Esophagus squamous epithelium (tissue), 5 donors: ENCODE measurements at regions not wholly inside any gene's neighbourhood (a gene's known extent, or its start where the extent isn't known, plus 50 kb on each side); places are given as distances from the start of the nearest gene placed in this dataset.
"Not testable (repeated sequence)": the region's sequence is repeated elsewhere in the genome, so short reads cannot be mapped to it uniquely, and the experiment has no call there.

Experiments used
- DNase-seq: peaks from one replicate; lab custom pipeline; 2025; lab: John Stamatoyannopoulos, UW
- H3K27ac ChIP-seq, 4 donors: fragments of 200-600 bp; sonication (generic); one replicate each; pipeline ENCODE4 v1.5.1; 2016 to 2019; ENCODE audit warnings: mild to moderate bottlenecking in 1 of 4
- H3K27me3 ChIP-seq, 4 donors: fragments of 200-600 bp; sonication (generic); 1 replicate in 3 of 4; 2 replicates in 1 of 4; pipeline versions ENCODE4 v1.5.1 to v1.6.0; 2017 to 2021; ENCODE audit warnings: antibody characterized with exemption in 1 of 4
- H3K36me3 ChIP-seq, 3 donors: fragments of 200-600 bp; sonication (generic); one replicate each; pipeline ENCODE4 v1.5.1; 2016 to 2019
- H3K4me1 ChIP-seq, 3 donors: fragments of 200-600 bp; sonication (generic); one replicate each; pipeline ENCODE4 v1.5.1; 2017 to 2019
- H3K4me3 ChIP-seq, 4 donors: fragments of 200-600 bp; sonication (generic); 1 replicate in 3 of 4; 2 replicates in 1 of 4; pipeline ENCODE4 v1.5.1; 2016 to 2019; ENCODE audit warnings: mild to moderate bottlenecking in 2 of 4, moderate library complexity in 1 of 4
- H3K9me3 ChIP-seq, 3 donors: fragments of 200-600 bp; sonication (generic); one replicate each; pipeline ENCODE4 v1.5.1; 2016 to 2019
- CTCF ChIP-seq, 6 experiments: fragments of 450-650 bp in 4 of 6; fragments of 200-600 bp in 2 of 6; sonication (generic) in 2 of 6; IDR thresholded peaks; one replicate each; pipeline ENCODE4 v1.5.1; 2016 to 2019; ENCODE audit warnings: antibody characterized with exemption in 6 of 6, mild to moderate bottlenecking in 4 of 6, moderate library complexity in 4 of 6
- POLR2A ChIP-seq, 4 donors: fragments of 450-650 bp; IDR thresholded peaks; one replicate each; pipeline ENCODE4 v1.6.1; 2017; ENCODE audit warnings: antibody characterized with exemption in 4 of 4, mild to moderate bottlenecking in 4 of 4, moderate library complexity in 3 of 4
- WGBS, 2 donors: methylation state at CpG; one replicate each; pipeline ENCODE4 v1.1.5; 2018; 5-methylcytosine and 5-hydroxymethylcytosine counted together
- intact Hi-C: fragments of 100-400 bp; cut with DNase I; formaldehyde crosslinking; loops from one replicate; pipeline ENCODE4 v1.15.0; 2022
- donor health status: DM: yes; HTN: yes; CAD: no.

GRCh38 chr3:145903472-145904013 lies 257.4 kb downstream of the PLOD2 start:
- TF ChIP-seq CTCF (IDR thresholded peaks at IDR 0.05) (no peak), POLR2A (IDR thresholded peaks at IDR 0.05) (no peak)
- Histone ChIP-seq H3K9me3 (no peaks in the 10 kb centered on the region), H3K27ac (no peak overlapping the region), H3K36me3 (no peaks in the 10 kb centered on the region), H3K27me3 (peaks cover 0 to 14% (median under 1%) of the 10 kb centered on the region in 4 donors), H3K4me1 (peaks cover 0 to 14% (median 5%) of the 10 kb centered on the region in 3 donors), H3K4me3 (no peak overlapping the region)
- WGBS, 2 donors = 84 to 88% methylated on average over 3 of the region's 12 CpGs
- no peak for DNase-seq
- intact Hi-C loops = no loop called here

GRCh38 chr3:145904138-145904537 lies 256.8 kb downstream of the PLOD2 start:
- Histone ChIP-seq H3K27me3 (peaks cover 0 to 14% (median 0%) of the 10 kb centered on the region in 4 donors), H3K9me3 (no peaks in the 10 kb centered on the region), H3K4me3 (no peak overlapping the region), H3K27ac (no peak overlapping the region), H3K36me3 (no peaks in the 10 kb centered on the region), H3K4me1 (peaks cover 0 to 8% (median 0%) of the 10 kb centered on the region in 3 donors)
- intact Hi-C loops = no loop called here
- no peak for DNase-seq
- TF ChIP-seq POLR2A (IDR thresholded peaks at IDR 0.05) (no peak), CTCF (IDR thresholded peaks at IDR 0.05) (no peak)
- whole genome bisulfite sequencing, 2 donors = no CpG with 5 or more reads among the region's 7 CpGs

GRCh38 chr3:145906301-145906700 lies 254.7 kb downstream of the PLOD2 start:
- no peak overlapping the region for H3K27ac ChIP-seq
- no peak overlapping the region for H3K4me3 ChIP-seq
- peaks cover 0 to 14% (median 0%) of the 10 kb centered on the region in 4 donors for H3K27me3 ChIP-seq
- H3K4me1 ChIP-seq = no peaks in the 10 kb centered on the region
- no peak for TF ChIP-seq POLR2A (IDR thresholded peaks at IDR 0.05)
- H3K9me3 ChIP-seq = no peaks in the 10 kb centered on the region
- no peaks in the 10 kb centered on the region for H3K36me3 ChIP-seq
- DNase-seq = no peak
- intact Hi-C loops = no loop called here

- no peaks in the 10 kb centered on the region for H3K36me3 ChIP-seq
- H3K27me3 ChIP-seq = peaks cover 0 to 14% (median 0%) of the 10 kb centered on the region in 4 donors
- H3K4me3 ChIP-seq = no peak overlapping the region
- no peak overlapping the region for H3K27ac ChIP-seq
- H3K9me3 ChIP-seq = no peaks in the 10 kb centered on the region
- no peak for TF ChIP-seq POLR2A (IDR thresholded peaks at IDR 0.05)
- no peak for TF ChIP-seq CTCF (IDR thresholded peaks at IDR 0.05)
- intact Hi-C loops = no loop called here
- no peak for DNase-seq
- no peaks in the 10 kb centered on the region for H3K4me1 ChIP-seq
- 63 to 65% methylated on average over 2 of the region's 2 CpGs for WGBS, 2 donors
These were observed 254.2 kb downstream of the PLOD2 start for GRCh38 chr3:145906755-145907154.

GRCh38 chr3:145911016-145911415 lies 250.0 kb downstream of the PLOD2 start:
- DNase-seq = no peak
- H3K36me3 ChIP-seq = no peaks in the 10 kb centered on the region
- no peak overlapping the region for H3K4me3 ChIP-seq
- TF ChIP-seq CTCF (IDR thresholded peaks at IDR 0.05) (no peak), POLR2A (IDR thresholded peaks at IDR 0.05) (no peak)
- H3K27me3 ChIP-seq = no peaks in the 10 kb centered on the region
- no peak overlapping the region for H3K27ac ChIP-seq
- WGBS, 2 donors = 49 to 57% methylated on average over 2 of the region's 2 CpGs
- H3K4me1 ChIP-seq = no peaks in the 10 kb centered on the region
- intact Hi-C loops = no loop called here
- no peaks in the 10 kb centered on the region for H3K9me3 ChIP-seq

- intact Hi-C loops = no loop called here
- Histone ChIP-seq H3K36me3 (no peaks in the 10 kb centered on the region), H3K27me3 (no peaks in the 10 kb centered on the region), H3K9me3 (no peaks in the 10 kb centered on the region), H3K27ac (no peak overlapping the region), H3K4me3 (no peak overlapping the region), H3K4me1 (no peaks in the 10 kb centered on the region)
- TF ChIP-seq POLR2A (IDR thresholded peaks at IDR 0.05) (no peak), CTCF (IDR thresholded peaks at IDR 0.05) (no peak)
- DNase-seq = no peak
- 72 to 82% methylated on average over 3 of the region's 3 CpGs for WGBS, 2 donors
These were observed 245.2 kb downstream of the PLOD2 start for GRCh38 chr3:145915787-145916186.

- H3K4me1 ChIP-seq, DNase-seq, H3K27me3 ChIP-seq, intact Hi-C loops, H3K27ac ChIP-seq, H3K4me3 ChIP-seq, H3K36me3 ChIP-seq, H3K9me3 ChIP-seq: not testable (repeated sequence)
- 92% methylated on average over 10 of the region's 21 CpGs; no CpG with 5 or more reads in 1 of the 2 donors for WGBS, 2 donors
These were observed 233.2 kb downstream of the PLOD2 start for GRCh38 chr3:145927736-145928135.
